Right lobe of liver (tissue), 6 donors: ENCODE measurements at regions not wholly inside any gene's neighbourhood (a gene's known extent, or its start where the extent isn't known, plus 50 kb on each side); places are given as distances from the start of the nearest gene placed in this dataset.

ENCODE experiments used
- ATAC-seq, 4 donors: fragments of 200-7000 bp; cut with Tn5 transposase; one replicate each; pipeline ENCODE4 v1.9.1; 2020; ENCODE audit warnings: mild to moderate bottlenecking in 4 of 4, moderate library complexity in 4 of 4
- DNase-seq, 3 donors: peaks; one replicate each; pipeline ENCODE4 v3.0.0-alpha.2; 2020
- H3K27ac ChIP-seq, 3 donors: fragments of 200-600 bp; one replicate each; pipeline ENCODE4 v1.8.0; 2022
- H3K27me3 ChIP-seq, 2 donors: fragments of 200-600 bp; one replicate each; pipeline ENCODE4 v1.8.0; 2022
- H3K36me3 ChIP-seq, 4 donors: fragments of 200-600 bp; sonication (generic) in 1 of 4; one replicate each; pipeline versions ENCODE4 v1.5.1 to v1.8.0; 2017 to 2022; ENCODE audit warnings: control low read depth in 1 of 4
- H3K4me1 ChIP-seq, 4 donors: fragments of 200-600 bp; sonication (generic) in 1 of 4; one replicate each; pipeline versions ENCODE4 v1.5.1 to v1.8.0; 2017 to 2022; ENCODE audit warnings: control low read depth in 1 of 4
- H3K4me3 ChIP-seq, 3 donors: fragments of 200-600 bp; one replicate each; pipeline ENCODE4 v1.8.0; 2022
- H3K9me3 ChIP-seq, 4 donors: fragments of 200-600 bp; sonication (generic) in 1 of 4; one replicate each; pipeline versions ENCODE4 v1.5.1 to v1.8.0; 2017 to 2022; ENCODE audit warnings: control low read depth in 1 of 4
- POLR2A ChIP-seq: fragments of 450-650 bp; IDR thresholded peaks from one replicate; pipeline ENCODE4 v1.6.1; 2017; ENCODE audit warnings: antibody characterized with exemption, mild to moderate bottlenecking
- WGBS: methylation state at CpG from one replicate; pipeline ENCODE4 v1.1.6; 2018; ENCODE audit warnings: low coverage, low lambda C conversion rate; ENCODE audit not compliant: insufficient coverage; ENCODE audit errors: missing lambda C conversion rate; 5-methylcytosine and 5-hydroxymethylcytosine counted together
- intact Hi-C, 2 donors: fragments of 100-400 bp; cut with DNase I; formaldehyde crosslinking; loops; one replicate each; pipeline versions ENCODE4 v1.11.2 to v1.14.1; 2022
- TF ChIP-seq, protein P1 (sequence below), 4 donors: fragments of 200-600 bp in 3 of 4; fragments of 450-650 bp in 1 of 4; IDR thresholded peaks; one replicate each; pipeline versions ENCODE4 v1.5.1 to v1.8.0; 2016 to 2022; ENCODE audit warnings: antibody characterized with exemption in 4 of 4, mild to moderate bottlenecking in 2 of 4
- donor health status: DM: no; HTN: yes; CAD: no.
- donor health status: DM: no; HTN: no; CAD: no.
- donor health status: DM: no; HTN: no; CAD: no.
- donor health status: DM: no; HTN: yes; CAD: no.
- donor health status: DM: no; HTN: yes; CAD: no.

DNA sequence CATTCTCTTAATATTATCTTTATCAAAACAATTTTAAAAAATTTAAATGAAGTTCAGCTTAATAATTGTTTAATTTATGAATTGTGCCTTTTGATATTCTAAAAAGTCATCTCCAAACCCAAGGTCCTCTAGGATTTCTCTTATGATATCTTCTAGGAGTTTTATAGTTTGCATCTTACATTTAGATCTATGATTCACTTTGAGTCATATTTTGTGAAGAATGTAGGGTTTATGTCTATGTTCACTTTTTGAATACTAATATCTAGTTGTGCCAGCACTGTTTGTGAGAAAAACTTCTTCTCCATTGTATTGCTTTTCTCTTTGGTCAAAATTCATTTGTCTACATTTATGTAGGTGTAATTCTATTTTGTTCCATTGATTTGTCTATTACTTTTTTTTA lies 1068.4 kb upstream of the SPRY2 start:
- ATAC-seq, result no peak
- Histone ChIP-seq H3K4me1 (no peaks in the 10 kb centered on the region), H3K9me3 (no peaks in the 10 kb centered on the region), H3K27ac (no peak overlapping the region), H3K36me3 (no peaks in the 10 kb centered on the region), H3K27me3 (no peaks in the 10 kb centered on the region), H3K4me3 (no peak overlapping the region)
- DNase-seq, result no peak
- TF ChIP-seq, protein P1, sequence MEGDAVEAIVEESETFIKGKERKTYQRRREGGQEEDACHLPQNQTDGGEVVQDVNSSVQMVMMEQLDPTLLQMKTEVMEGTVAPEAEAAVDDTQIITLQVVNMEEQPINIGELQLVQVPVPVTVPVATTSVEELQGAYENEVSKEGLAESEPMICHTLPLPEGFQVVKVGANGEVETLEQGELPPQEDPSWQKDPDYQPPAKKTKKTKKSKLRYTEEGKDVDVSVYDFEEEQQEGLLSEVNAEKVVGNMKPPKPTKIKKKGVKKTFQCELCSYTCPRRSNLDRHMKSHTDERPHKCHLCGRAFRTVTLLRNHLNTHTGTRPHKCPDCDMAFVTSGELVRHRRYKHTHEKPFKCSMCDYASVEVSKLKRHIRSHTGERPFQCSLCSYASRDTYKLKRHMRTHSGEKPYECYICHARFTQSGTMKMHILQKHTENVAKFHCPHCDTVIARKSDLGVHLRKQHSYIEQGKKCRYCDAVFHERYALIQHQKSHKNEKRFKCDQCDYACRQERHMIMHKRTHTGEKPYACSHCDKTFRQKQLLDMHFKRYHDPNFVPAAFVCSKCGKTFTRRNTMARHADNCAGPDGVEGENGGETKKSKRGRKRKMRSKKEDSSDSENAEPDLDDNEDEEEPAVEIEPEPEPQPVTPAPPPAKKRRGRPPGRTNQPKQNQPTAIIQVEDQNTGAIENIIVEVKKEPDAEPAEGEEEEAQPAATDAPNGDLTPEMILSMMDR (IDR thresholded peaks at IDR 0.05), result no peak
- TF ChIP-seq POLR2A, result no peak
- intact Hi-C loops, result no loop called here

DNA sequence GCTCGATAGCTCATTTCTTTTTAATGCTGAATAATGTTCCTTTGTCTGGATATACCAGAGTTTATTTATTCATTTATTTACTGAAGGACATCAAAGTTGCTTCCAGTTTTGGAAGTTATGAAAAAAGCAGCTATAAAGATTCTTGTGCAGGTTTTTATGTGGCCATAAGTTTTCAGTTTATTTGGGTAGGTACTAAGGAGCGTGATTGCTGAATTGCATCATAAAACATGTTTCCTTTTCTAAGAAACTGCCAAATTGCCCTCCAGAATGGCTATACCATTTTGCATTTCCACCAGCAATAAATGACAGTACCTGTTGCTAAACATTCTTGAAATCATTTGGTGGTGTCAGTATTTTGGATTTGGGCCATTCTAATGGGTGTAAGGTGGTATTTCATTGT lies 1067.7 kb upstream of the SPRY2 start:
- Histone ChIP-seq H3K4me3 (no peak overlapping the region), H3K4me1 (no peaks in the 10 kb centered on the region), H3K36me3 (no peaks in the 10 kb centered on the region), H3K27ac (no peak overlapping the region), H3K27me3 (no peaks in the 10 kb centered on the region), H3K9me3 (no peaks in the 10 kb centered on the region)
- WGBS, result 52% methylated on average over 2 of the region's 2 CpGs
- ATAC-seq (no peak), DNase-seq (no peak)
- TF ChIP-seq, protein P1 (IDR thresholded peaks at IDR 0.05), result no peak
- TF ChIP-seq POLR2A, result no peak
- intact Hi-C loops, result no loop called here

DNA sequence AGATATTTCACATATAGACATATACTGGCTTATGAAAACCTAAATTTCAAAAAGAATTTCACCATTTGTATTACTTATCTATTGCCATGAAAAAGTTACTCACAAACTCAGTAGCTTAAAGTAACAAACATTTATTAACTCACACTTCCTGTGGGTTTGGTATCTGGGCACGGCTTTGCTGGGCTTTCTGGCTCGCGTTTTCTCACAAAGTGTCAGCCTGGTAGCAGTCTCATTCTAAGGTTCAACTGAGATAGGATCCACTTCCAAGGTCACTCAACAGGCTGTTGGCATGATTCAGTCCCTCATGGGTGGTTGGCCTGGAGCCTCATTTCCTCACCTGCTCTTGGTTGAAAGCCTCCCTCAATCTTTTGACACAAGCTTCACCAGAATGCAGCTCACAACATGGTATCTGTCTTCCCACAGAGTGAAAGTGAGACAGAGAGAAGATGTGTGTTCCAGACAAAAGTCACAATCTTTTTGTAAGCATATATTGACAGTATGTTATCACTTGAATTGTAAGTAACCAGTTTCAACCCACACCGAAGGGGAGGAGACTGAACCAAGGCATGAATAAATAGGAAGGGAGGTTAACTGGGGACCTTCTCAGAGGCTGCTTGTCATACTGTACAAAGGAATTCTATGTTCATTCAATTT lies 1065.8 kb upstream of the SPRY2 start:
- intact Hi-C loops, result no loop called here
- Histone ChIP-seq H3K27me3 (no peaks in the 10 kb centered on the region), H3K9me3 (no peaks in the 10 kb centered on the region), H3K27ac (no peak overlapping the region), H3K36me3 (no peaks in the 10 kb centered on the region), H3K4me1 (no peaks in the 10 kb centered on the region), H3K4me3 (no peak overlapping the region)
- 55% methylated on average over 4 of the region's 4 CpGs for WGBS
- DNase-seq, result peak in 1 of 3 donors; percentile 32
- TF ChIP-seq POLR2A, result no peak
- TF ChIP-seq, protein P1 (IDR thresholded peaks at IDR 0.05), result no peak
- no peak for ATAC-seq

DNA sequence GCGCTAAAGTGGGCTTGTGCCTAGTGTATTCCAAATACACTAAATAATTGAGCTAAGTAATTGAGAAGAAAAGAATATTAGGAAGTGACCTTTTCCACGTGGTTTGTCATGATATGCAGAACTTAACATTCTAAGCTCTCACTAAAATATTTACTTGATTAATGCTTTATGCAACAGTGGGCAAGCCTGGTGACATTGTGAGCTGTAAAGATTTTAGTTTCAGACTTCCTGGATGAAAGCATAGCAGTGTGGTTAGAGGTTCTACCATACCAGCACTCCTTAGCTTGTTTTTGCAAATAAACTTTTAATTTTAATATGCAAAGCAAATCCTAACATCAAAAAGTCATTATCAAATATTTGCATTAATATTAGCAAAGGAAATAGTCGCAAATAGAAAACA lies 1065.1 kb upstream of the SPRY2 start:
- H3K4me3 ChIP-seq, result no peak overlapping the region
- ATAC-seq, result no peak
- 11% methylated on average over 3 of the region's 3 CpGs for WGBS
- no peak for TF ChIP-seq POLR2A
- TF ChIP-seq, protein P1 (IDR thresholded peaks at IDR 0.05), result no peak
- H3K36me3 ChIP-seq, result no peaks in the 10 kb centered on the region
- intact Hi-C loops, result no loop called here
- no peaks in the 10 kb centered on the region for H3K4me1 ChIP-seq
- H3K27ac ChIP-seq, result no peak overlapping the region
- no peak for DNase-seq
- no peaks in the 10 kb centered on the region for H3K27me3 ChIP-seq
- no peaks in the 10 kb centered on the region for H3K9me3 ChIP-seq

DNA sequence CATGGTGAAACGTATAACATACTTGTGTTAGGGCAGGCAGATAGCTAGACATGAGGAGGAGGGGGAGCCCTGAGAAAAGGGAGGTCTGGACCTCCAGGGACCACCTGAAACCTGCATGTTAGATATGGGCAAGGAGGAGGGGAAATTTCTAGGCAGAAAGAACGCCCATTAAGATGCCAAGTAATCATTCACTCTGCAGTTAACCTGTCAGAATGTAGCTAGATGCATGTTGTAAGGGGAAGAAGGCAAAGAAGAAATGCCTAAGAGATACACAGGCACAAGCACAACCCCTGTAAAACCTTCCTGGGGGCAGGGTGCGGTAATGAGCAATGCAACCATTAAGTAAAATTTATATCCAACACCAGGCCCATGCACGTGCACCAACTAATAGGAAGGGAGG lies 1055.3 kb upstream of the SPRY2 start:
- whole genome bisulfite sequencing, result 42% methylated on average over 4 of the region's 4 CpGs
- H3K4me1 ChIP-seq, result no peaks in the 10 kb centered on the region

More for the DNA sequence above, 1055.3 kb upstream of the SPRY2 start:
- no peak overlapping the region for H3K4me3 ChIP-seq
- no peaks in the 10 kb centered on the region for H3K27me3 ChIP-seq
- H3K9me3 ChIP-seq, result no peaks in the 10 kb centered on the region
- intact Hi-C loops, result no loop called here
- no peak for ATAC-seq
- TF ChIP-seq, protein P1 (IDR thresholded peaks at IDR 0.05), result no peak
- TF ChIP-seq POLR2A, result no peak
- no peaks in the 10 kb centered on the region for H3K36me3 ChIP-seq
- DNase-seq, result no peak
- H3K27ac ChIP-seq, result no peak overlapping the region
